T-helper 2 cell treated with Interferon-gamma antibody and Interleukin-4, amounts not matched to agents 5 μg/mL and 100 μg/mL, for 36 hours (primary cell): ENCODE measurements at regions not wholly inside any gene's neighbourhood (a gene's known extent, or its start where the extent isn't known, plus 50 kb on each side); places are given as distances from the start of the nearest gene placed in this dataset.
A peak's percentile ranks its signal among the peaks of the same experiment; 100 is the strongest.
"Not testable (repeated sequence)": the region's sequence is repeated elsewhere in the genome, so short reads cannot be mapped to it uniquely, and the experiment has no call there.

Experiments
- DNase-seq: peaks from one replicate; pipeline ENCODE4 v3.0.0; 2021; ENCODE audit warnings: low spot score
- H3K27ac Mint-ChIP-seq: one replicate; pipeline ENCODE4 v1.8.0; 2021; ENCODE audit warnings: mild to moderate bottlenecking, mixed read lengths
- H3K27me3 Mint-ChIP-seq: one replicate; pipeline ENCODE4 v1.8.0; 2021; ENCODE audit warnings: low read depth, mixed read lengths
- H3K36me3 Mint-ChIP-seq: one replicate; pipeline ENCODE4 v1.8.0; 2021; ENCODE audit warnings: low read depth, mixed read lengths
- H3K4me1 Mint-ChIP-seq: one replicate; pipeline ENCODE4 v1.8.0; 2021; ENCODE audit warnings: low read depth, mixed read lengths
- H3K4me3 Mint-ChIP-seq: one replicate; pipeline ENCODE4 v1.8.0; 2022; ENCODE audit warnings: mild to moderate bottlenecking, moderate library complexity, mixed read lengths
- H3K9me3 Mint-ChIP-seq: one replicate; pipeline ENCODE4 v1.8.0; 2021; ENCODE audit warnings: mixed read lengths

DNA sequence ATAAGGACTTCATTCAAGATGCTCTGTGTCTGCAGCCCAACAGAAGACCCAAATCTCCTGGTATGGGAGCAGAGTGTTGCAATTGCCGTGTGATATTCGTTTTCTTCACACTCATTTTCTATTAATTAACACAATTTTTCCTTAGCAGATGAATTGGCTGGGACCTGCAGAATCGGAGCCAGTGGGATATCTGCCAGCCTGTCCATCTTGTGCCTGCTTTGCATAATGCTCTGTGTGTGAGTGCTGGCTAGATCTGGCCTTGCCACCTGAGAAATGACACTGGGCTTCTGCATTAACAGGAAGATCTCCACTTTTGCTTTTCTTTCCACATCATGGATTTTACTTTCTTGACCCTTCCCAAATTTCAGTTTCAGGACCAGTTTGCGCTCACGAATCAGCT lies 70.4 kb upstream of the GPR158 start:
- Mint-ChIP-seq H3K27ac (no peak overlapping the region), H3K4me1 (no peaks in the 10 kb centered on the region), H3K9me3 (no peaks in the 10 kb centered on the region), H3K4me3 (no peak overlapping the region), H3K36me3 (no peaks in the 10 kb centered on the region), H3K27me3 (no peaks in the 10 kb centered on the region)
- no peak for DNase-seq

DNA sequence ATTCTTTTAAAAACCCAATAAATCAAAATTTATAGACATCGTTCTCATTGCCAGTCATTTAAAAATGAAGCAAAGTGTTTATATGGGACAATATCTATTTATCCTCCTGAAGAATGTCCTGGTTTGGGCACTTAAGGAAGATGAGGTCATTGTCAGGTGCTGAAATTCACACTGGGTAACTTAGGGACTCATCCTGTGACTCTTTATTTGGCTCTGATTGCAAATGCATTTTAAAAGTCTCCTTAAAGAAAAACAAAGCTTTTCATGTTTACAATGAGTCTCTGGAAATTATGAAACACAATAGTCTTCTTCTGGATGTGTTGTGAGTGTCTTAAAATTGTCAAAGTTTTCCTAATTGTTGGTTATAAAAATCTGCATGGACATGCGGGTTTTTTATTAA lies 69.5 kb upstream of the GPR158 start:
- no peaks in the 10 kb centered on the region for H3K27me3 Mint-ChIP-seq
- no peaks in the 10 kb centered on the region for H3K4me1 Mint-ChIP-seq
- no peak overlapping the region for H3K27ac Mint-ChIP-seq
- H3K36me3 Mint-ChIP-seq = no peaks in the 10 kb centered on the region
- no peak for DNase-seq
- no peaks in the 10 kb centered on the region for H3K9me3 Mint-ChIP-seq
- H3K4me3 Mint-ChIP-seq = no peak overlapping the region

DNA sequence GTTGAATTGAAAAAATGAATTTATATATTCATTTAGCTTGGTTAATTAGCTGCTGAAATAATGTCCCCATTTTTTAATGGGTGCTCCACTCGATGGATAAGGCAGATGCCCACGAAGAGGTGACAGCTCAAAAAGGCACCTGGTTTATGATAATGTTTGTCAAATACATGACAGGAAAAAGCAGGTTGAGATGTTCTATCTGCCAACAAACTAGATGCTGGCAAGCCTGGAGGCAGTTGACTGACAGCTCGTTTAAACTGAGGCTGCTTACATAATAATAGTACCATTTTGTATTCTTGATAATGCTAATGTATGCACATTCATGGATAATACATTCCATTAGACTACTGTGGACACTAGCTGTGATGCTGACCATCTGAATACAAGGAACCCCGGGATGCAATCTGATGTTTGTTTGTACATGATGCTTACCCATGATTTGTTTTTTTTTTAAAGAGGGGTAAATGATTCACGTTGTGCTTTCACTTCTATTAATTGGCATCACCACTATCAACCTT lies 69.0 kb upstream of the GPR158 start:
- no peak overlapping the region for H3K4me3 Mint-ChIP-seq
- H3K27ac Mint-ChIP-seq = no peak overlapping the region
- no peaks in the 10 kb centered on the region for H3K27me3 Mint-ChIP-seq
- no peaks in the 10 kb centered on the region for H3K36me3 Mint-ChIP-seq
- no peaks in the 10 kb centered on the region for H3K9me3 Mint-ChIP-seq
- H3K4me1 Mint-ChIP-seq = no peaks in the 10 kb centered on the region
- no peak for DNase-seq

DNA sequence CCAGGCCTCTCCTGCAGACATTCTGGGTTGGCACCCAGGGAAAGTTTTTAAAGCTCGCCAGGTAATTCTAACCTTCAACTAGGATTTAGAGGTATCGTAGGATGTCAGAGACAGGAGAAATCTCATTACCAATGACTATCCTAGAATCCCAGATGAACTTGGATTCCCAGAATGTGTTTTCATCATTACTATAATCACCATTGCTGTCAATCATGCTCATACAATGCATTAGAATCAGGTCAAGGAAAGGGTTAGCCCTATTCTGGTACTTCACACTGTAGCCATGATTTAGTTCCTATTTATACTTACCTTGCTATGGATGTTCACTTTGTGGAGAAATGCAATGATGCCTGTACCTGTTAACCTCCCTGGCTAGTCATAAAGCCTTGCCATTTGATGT lies 67.0 kb upstream of the GPR158 start:
- H3K9me3 Mint-ChIP-seq = no peaks in the 10 kb centered on the region
- DNase-seq = no peak
- H3K27ac Mint-ChIP-seq = no peak overlapping the region
- H3K27me3 Mint-ChIP-seq = no peaks in the 10 kb centered on the region
- no peak overlapping the region for H3K4me3 Mint-ChIP-seq
- H3K4me1 Mint-ChIP-seq = no peaks in the 10 kb centered on the region
- no peaks in the 10 kb centered on the region for H3K36me3 Mint-ChIP-seq

DNA sequence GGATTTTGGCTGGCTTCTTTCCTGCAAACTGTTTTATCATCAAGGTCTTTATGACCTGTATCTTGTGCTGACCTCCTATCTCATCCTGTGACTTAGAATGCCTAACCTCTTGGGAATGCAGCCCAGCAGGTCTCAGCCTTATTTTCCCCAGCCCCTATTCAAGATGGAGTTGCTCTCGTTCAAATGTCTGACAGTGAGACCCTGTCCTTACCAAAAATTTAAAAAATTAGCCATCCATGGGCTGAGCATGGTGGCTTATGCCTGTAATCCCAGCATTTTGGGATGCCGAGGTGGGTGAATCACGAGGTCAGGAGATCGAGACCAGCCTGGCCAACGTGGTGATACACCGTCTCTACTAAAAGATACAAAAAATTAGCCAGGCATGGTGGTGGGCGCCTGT lies 64.9 kb upstream of the GPR158 start:
- not testable (repeated sequence) for H3K27ac Mint-ChIP-seq, H3K27me3 Mint-ChIP-seq, DNase-seq, H3K4me3 Mint-ChIP-seq, H3K4me1 Mint-ChIP-seq, H3K36me3 Mint-ChIP-seq, H3K9me3 Mint-ChIP-seq

DNA sequence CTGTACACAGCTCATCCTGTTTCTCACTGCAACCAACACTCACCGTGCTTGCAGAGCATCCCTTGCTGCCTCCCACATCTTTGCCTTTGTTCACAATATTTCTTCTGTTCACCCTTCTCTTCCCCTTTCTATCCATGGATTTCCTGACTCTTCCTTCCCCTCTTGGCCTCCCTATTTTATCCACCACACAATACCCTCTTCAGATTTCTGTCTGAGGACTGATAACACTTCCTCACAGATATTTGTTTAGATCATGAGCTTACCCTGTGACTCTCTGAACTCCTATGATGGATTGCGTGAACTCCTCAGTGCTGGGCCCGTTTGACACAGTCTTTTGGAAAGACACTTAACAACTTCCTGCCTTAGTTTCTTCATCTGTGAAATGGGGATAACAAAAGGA lies 62.8 kb upstream of the GPR158 start:
- H3K36me3 Mint-ChIP-seq = no peaks in the 10 kb centered on the region

DNA sequence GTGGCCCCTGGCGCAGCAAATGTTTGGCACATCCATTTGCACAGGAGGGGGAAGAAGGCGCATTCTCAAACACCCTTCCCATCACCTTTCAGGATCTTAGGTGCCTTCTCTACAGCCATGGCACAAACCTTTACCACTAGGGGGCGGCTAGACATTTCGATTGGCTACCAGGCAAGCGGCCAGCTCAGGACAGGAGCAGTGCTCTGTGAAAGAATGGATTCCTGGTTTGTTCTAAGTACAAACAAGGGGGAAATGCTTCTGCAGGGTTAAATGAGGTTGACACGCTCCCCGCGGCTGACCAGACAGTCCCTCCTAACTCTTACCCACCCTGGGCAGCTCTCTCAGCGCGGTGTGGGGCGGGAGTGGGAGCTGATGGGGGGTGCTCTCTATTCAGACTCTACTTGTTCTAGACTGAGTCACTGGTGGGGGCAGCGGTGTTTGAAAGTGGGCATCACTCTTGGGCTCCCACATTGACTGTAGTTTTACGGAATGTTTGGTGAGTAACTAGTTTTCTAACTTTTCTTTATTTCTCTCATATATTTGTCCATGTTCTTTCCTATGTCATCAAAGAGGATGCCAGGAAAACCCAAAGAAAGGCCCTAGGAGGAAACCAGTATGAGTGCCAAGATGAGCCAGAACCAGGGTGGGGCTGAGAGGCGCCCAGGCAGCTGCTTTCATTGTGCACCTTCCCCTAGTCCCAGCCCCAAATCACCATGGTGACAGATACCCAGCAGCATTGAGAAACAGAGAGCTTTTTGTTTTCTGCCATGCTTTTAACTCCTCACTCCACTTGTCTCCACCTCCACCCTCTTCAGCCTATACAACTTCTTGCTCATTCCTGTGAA lies 61.4 kb upstream of the GPR158 start:
- peak; percentile 18 for DNase-seq
- Mint-ChIP-seq H3K4me3 (no peak overlapping the region), H3K9me3 (no peaks in the 10 kb centered on the region), H3K27me3 (peaks cover 1% of the 10 kb centered on the region), H3K4me1 (no peaks in the 10 kb centered on the region), H3K36me3 (no peaks in the 10 kb centered on the region), H3K27ac (no peak overlapping the region)

More for the DNA sequence above, 62.8 kb upstream of the GPR158 start:
- H3K4me1 Mint-ChIP-seq = no peaks in the 10 kb centered on the region
- H3K27ac Mint-ChIP-seq = no peak overlapping the region
- H3K9me3 Mint-ChIP-seq = no peaks in the 10 kb centered on the region
- DNase-seq = no peak
- no peak overlapping the region for H3K4me3 Mint-ChIP-seq
- H3K27me3 Mint-ChIP-seq = peaks cover 1% of the 10 kb centered on the region

DNA sequence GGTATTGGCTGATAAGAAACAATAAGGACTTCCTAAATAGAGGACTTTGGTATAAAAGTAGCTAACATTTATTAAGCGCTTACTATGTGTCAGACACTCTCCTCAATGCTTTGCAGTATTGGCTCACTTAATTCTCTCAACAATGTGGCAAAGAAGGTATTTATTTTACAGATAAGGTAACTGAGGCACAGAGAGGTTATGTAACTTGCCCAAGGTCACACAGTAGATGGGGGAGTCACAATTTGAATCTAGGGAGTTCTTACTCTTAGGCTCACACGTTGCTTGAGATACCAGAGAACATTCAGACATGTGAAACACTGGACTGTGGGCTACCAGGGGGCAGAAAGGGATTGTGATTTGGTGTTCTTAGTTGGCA lies 60.8 kb upstream of the GPR158 start:
- Mint-ChIP-seq H3K9me3 (no peaks in the 10 kb centered on the region), H3K27ac (no peak overlapping the region), H3K4me1 (no peaks in the 10 kb centered on the region), H3K27me3 (peaks cover 1% of the 10 kb centered on the region), H3K4me3 (no peak overlapping the region), H3K36me3 (no peaks in the 10 kb centered on the region)
- DNase-seq = no peak

DNA sequence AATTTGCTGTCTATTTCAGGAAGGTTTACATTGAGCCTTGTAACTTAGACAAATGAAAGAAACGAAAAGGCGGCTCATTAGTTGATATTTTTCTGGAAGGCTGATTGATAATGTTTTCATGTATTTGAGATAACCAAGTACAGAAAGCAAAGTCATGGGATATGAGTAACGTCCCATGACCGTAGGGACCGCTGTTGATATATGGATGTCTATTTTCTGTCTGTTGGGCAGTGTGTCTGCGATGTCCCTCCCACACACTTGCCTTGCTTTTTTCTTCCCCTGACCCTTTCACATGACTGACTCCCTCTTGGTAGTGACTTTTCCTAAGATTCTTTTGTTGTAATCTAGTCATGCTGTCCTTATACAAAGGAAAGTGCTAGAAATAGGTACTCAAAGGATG lies 57.0 kb upstream of the GPR158 start:
- H3K9me3 Mint-ChIP-seq = no peaks in the 10 kb centered on the region
- no peak overlapping the region for H3K27ac Mint-ChIP-seq
- peaks cover 1% of the 10 kb centered on the region for H3K27me3 Mint-ChIP-seq
- H3K36me3 Mint-ChIP-seq = no peaks in the 10 kb centered on the region
- no peak for DNase-seq
- no peak overlapping the region for H3K4me3 Mint-ChIP-seq
- H3K4me1 Mint-ChIP-seq = no peaks in the 10 kb centered on the region

DNA sequence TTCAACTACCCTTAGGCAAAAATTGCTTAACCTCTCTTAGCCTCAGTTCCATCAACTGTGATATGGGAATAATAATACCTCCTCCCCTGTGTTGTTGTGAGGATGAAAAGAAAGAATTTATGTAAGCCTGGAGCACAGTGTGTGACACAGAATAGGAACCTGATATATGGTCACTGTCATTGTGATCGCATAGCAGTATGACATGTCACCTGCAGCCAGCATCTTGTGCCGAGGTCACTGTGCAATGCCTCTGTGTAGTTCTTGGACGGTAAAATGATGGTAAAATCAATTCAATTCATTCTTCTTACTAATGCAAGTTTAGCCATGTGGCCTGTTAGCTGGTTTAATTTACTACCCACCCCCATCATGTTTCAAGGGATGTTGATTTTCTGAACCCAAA lies 54.6 kb upstream of the GPR158 start:
- Mint-ChIP-seq H3K36me3 (no peaks in the 10 kb centered on the region), H3K4me3 (no peak overlapping the region), H3K4me1 (no peaks in the 10 kb centered on the region), H3K27ac (no peak overlapping the region), H3K9me3 (no peaks in the 10 kb centered on the region), H3K27me3 (no peaks in the 10 kb centered on the region)
- DNase-seq = no peak
